ENCODE measurements at regions not wholly inside any gene's neighbourhood (a gene's known extent, or its start where the extent isn't known, plus 50 kb on each side); places are given as distances from the start of the nearest gene placed in this dataset.
"Not testable (repeated sequence)": the region's sequence is repeated elsewhere in the genome, so short reads cannot be mapped to it uniquely, and the experiment has no call there.

- Mint-ChIP-seq H3K4me1 (ENCODE audit: low read depth) (no peaks in the 10 kb centered on the region), H3K9me3 (peaks cover 2% of the 10 kb centered on the region), H3K4me3 (no peak overlapping the region), H3K27me3 (no peaks in the 10 kb centered on the region), H3K27ac (no peak overlapping the region), H3K36me3 (no peaks in the 10 kb centered on the region)
- ChIA-PET POLR2A (no interaction called here), CTCF (no interaction called here)
- intact Hi-C loops (cut with micrococcal nuclease), result no loop called here
- DNase-seq, result no peak
Observed at GRCh38 chr3:164380156-164380555, 698.1 kb downstream of the SI start.

DNA sequence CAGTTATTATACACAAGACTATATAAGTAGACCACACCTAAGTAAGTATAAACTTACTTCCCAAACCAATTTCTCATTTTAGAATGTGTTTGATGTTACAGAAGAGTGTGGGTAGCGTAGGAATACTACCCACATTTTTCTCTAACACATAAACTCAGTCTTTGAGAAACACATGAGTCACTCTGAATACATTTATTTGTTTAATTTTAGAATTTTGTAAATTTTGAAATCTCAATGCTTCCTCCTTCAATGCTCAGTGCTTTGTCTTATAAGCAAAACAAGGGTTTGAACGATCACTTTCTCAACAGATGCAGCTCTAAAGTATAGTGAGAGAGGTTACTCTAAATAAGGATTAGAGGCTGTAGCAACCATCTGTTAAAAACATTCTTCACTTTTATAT, 700.8 kb downstream of the SI start:
- no peak for DNase-seq
- Mint-ChIP-seq H3K27me3 (no peaks in the 10 kb centered on the region), H3K4me3 (no peak overlapping the region), H3K4me1 (ENCODE audit: low read depth) (no peaks in the 10 kb centered on the region), H3K27ac (no peak overlapping the region), H3K9me3 (no peaks in the 10 kb centered on the region), H3K36me3 (no peaks in the 10 kb centered on the region)
- intact Hi-C loops (cut with micrococcal nuclease), result no loop called here
- CTCF ChIA-PET, result no interaction called here
- POLR2A ChIA-PET, result no interaction called here

DNA sequence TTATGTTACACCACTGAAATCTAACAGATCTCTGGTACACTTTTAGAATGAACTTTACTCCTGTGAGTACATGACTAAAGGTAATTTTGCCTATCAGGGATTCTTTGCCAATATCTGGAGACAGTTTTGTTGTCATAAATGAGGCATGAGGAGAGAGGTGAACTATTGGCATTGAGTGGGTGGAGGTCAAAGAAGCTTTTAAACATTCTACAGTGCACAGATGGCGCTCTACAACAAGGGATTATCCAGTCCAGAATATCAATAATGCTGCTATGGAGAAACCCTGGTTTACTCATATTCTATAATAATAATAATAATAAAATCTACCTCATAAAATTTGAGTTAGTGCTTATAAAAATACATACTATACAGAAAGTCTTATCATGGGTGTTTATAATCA, 702.3 kb downstream of the SI start:
- no peaks in the 10 kb centered on the region for H3K27me3 Mint-ChIP-seq
- no peak overlapping the region for H3K4me3 Mint-ChIP-seq
- DNase-seq, result no peak
- ChIA-PET CTCF (no interaction called here), POLR2A (no interaction called here)
- no peaks in the 10 kb centered on the region for H3K36me3 Mint-ChIP-seq
- H3K9me3 Mint-ChIP-seq, result no peaks in the 10 kb centered on the region
- no peaks in the 10 kb centered on the region for H3K4me1 Mint-ChIP-seq (ENCODE audit: low read depth)
- intact Hi-C loops (cut with micrococcal nuclease), result no loop called here
- H3K27ac Mint-ChIP-seq, result no peak overlapping the region

DNA sequence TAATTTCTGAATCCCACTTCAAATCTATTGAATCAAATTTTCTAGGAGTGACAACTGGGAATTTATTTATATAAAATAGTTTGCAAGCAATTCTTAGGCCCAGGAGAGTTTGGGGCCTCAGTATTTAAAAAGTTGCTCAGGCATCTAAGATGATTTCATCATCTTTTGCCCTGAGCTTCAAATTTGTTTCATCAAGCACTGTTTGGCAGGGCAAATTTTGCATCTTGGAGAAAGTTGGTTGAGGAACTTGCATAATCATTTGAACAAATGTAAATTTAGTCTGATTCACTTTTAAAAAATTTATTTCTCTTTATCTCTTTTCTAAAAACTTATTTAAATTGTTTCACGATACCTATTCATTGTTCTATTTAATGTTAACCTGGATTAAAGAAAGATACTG, 702.8 kb downstream of the SI start:
- no peaks in the 10 kb centered on the region for H3K4me1 Mint-ChIP-seq (ENCODE audit: low read depth)
- H3K27me3 Mint-ChIP-seq, result no peaks in the 10 kb centered on the region
- no peak overlapping the region for H3K27ac Mint-ChIP-seq
- no peak for DNase-seq
- H3K9me3 Mint-ChIP-seq, result no peaks in the 10 kb centered on the region
- H3K4me3 Mint-ChIP-seq, result no peak overlapping the region
- ChIA-PET CTCF (no interaction called here), POLR2A (no interaction called here)
- intact Hi-C loops (cut with micrococcal nuclease), result no loop called here
- H3K36me3 Mint-ChIP-seq, result no peaks in the 10 kb centered on the region

DNA sequence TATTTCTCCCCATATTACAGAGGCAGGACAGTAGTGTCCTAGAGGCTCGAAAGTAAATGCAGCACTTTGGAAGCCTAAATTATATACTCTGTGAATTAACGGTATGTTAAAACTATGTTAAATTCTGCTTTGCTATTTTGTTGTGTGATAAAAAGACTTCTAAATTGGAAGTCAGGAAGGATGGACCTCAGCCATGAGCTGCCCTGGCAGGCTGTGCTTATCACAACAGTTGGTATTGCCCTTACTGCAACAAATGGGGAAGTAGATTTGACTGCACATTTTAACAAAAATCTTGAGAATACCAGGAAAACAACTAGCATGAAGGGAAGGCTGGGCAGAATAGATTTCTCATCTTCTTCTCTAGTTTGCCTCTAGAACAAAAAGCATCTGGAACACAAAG, 706.6 kb downstream of the SI start:
- intact Hi-C loops (cut with micrococcal nuclease), result no loop called here

DNA sequence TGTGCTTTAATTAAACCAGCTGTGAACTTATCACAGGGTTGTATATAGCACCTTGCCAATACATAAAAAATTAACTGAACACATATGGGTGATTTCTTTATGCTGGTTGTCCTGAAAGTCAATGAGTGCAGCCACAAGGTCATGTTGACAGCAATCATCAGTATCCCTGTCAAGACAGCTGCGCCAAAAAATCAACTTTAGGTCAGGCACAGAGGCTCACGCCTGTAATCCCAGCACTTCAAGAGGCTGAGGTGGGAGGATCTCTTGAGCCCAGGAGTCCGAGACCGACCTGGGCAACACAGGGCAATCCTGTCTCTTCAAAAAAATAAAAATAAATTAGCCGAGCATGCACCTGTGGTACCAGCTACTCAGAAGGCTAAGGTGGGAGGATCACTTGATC, 707.3 kb downstream of the SI start:
- Mint-ChIP-seq H3K9me3 (no peaks in the 10 kb centered on the region), H3K36me3 (no peaks in the 10 kb centered on the region), H3K4me1 (ENCODE audit: low read depth) (no peaks in the 10 kb centered on the region), H3K27ac (no peak overlapping the region), H3K4me3 (no peak overlapping the region), H3K27me3 (no peaks in the 10 kb centered on the region)
- intact Hi-C loops (cut with micrococcal nuclease), result no loop called here
- ChIA-PET CTCF (no interaction called here), POLR2A (no interaction called here)
- no peak for DNase-seq

More for the DNA sequence above, 706.6 kb downstream of the SI start:
- H3K27ac Mint-ChIP-seq, result no peak overlapping the region
- no peak for DNase-seq
- H3K4me3 Mint-ChIP-seq, result no peak overlapping the region
- H3K9me3 Mint-ChIP-seq, result no peaks in the 10 kb centered on the region
- no peaks in the 10 kb centered on the region for H3K4me1 Mint-ChIP-seq (ENCODE audit: low read depth)
- H3K36me3 Mint-ChIP-seq, result no peaks in the 10 kb centered on the region
- CTCF ChIA-PET, result no interaction called here
- POLR2A ChIA-PET, result no interaction called here
- no peaks in the 10 kb centered on the region for H3K27me3 Mint-ChIP-seq

GRCh38 chr3:164365242-164365641, 713.1 kb downstream of the SI start:
- Mint-ChIP-seq H3K4me1 (ENCODE audit: low read depth) (no peaks in the 10 kb centered on the region), H3K36me3 (no peaks in the 10 kb centered on the region), H3K4me3 (no peak overlapping the region), H3K9me3 (peaks cover 2% of the 10 kb centered on the region), H3K27ac (no peak overlapping the region), H3K27me3 (no peaks in the 10 kb centered on the region)
- no peak for DNase-seq
- ChIA-PET POLR2A (no interaction called here), CTCF (no interaction called here)
- intact Hi-C loops (cut with micrococcal nuclease), result no loop called here

GRCh38 chr3:164364111-164364510, 714.2 kb downstream of the SI start:
- CTCF ChIA-PET, result no interaction called here
- H3K27ac Mint-ChIP-seq, result no peak overlapping the region
- H3K9me3 Mint-ChIP-seq, result peaks cover 2% of the 10 kb centered on the region
- H3K27me3 Mint-ChIP-seq, result no peaks in the 10 kb centered on the region
- H3K36me3 Mint-ChIP-seq, result no peaks in the 10 kb centered on the region
- DNase-seq, result no peak
- no peak overlapping the region for H3K4me3 Mint-ChIP-seq
- H3K4me1 Mint-ChIP-seq (ENCODE audit: low read depth), result no peaks in the 10 kb centered on the region
- intact Hi-C loops (cut with micrococcal nuclease), result no loop called here
- POLR2A ChIA-PET, result no interaction called here

DNA sequence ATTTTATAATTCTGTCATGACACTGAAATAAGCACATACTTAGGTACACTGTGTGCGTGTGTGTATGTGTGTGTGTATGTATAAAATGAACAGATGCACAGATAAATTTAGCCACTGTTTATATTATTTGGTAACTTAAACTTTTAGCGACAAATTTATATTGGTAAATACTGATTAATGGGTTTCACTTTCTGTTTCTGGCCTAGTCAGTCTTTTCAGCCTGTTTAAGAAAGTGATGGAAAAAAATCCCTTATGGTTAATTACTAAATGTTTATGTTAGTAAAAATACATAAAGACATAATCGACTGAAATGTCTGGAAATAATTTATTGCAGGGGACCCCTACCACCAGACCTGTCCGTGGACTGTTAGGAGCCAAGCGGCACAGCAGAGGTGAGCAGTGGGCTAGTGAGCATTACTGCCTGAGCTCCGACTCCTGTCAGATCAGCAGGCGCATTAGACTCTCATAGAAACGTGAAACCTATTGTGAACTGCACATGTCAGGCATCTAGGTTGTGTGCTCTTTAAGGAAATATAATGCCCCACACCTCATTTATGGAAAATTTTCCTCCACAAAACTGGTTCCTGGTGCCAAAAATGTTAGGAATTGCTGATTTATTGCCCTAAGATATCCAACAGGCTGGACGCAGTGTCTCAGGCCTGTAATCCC, 717.4 kb downstream of the SI start:
- no peaks in the 10 kb centered on the region for H3K4me1 Mint-ChIP-seq (ENCODE audit: low read depth)
- no peaks in the 10 kb centered on the region for H3K36me3 Mint-ChIP-seq
- peaks cover 8% of the 10 kb centered on the region for H3K9me3 Mint-ChIP-seq
- intact Hi-C loops (cut with micrococcal nuclease), result no loop called here
- no peak for DNase-seq
- H3K27ac Mint-ChIP-seq, result no peak overlapping the region
- H3K27me3 Mint-ChIP-seq, result no peaks in the 10 kb centered on the region
- H3K4me3 Mint-ChIP-seq, result no peak overlapping the region
- CTCF ChIA-PET, result no interaction called here
- POLR2A ChIA-PET, result no interaction called here

- no peak for DNase-seq
- POLR2A ChIA-PET, result no interaction called here
- intact Hi-C loops (cut with micrococcal nuclease), result no loop called here
- Mint-ChIP-seq H3K9me3 (peaks cover 6% of the 10 kb centered on the region), H3K4me1 (ENCODE audit: low read depth) (no peaks in the 10 kb centered on the region), H3K4me3 (no peak overlapping the region), H3K36me3 (no peaks in the 10 kb centered on the region), H3K27me3 (no peaks in the 10 kb centered on the region), H3K27ac (no peak overlapping the region)
- CTCF ChIA-PET, result no interaction called here
Observed at GRCh38 chr3:164360078-164360578, 718.2 kb downstream of the SI start.

DNA sequence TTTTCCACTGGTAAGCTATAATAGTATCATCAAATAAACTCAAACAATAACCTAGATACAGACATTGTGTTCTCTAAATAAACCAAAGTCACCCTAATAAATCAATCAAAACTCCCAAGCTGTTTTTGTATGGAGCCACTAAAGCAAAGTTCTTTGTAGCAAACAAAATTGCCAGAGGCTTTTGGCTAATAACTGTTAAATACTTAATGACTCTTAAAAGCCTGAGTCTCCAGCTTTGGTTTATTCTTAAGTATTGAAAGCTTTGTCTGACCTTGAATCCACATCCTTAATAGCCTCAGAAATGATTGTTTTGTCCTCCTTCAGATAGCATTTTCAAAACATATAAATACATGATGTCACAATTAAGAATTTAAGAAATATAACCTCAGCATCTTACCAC, 725.3 kb downstream of the SI start:
- ChIA-PET CTCF (no interaction called here), POLR2A (no interaction called here)
- H3K36me3 Mint-ChIP-seq, result no peaks in the 10 kb centered on the region
- intact Hi-C loops (cut with micrococcal nuclease), result no loop called here
- H3K27me3 Mint-ChIP-seq, result no peaks in the 10 kb centered on the region
- H3K9me3 Mint-ChIP-seq, result peaks cover 3% of the 10 kb centered on the region
- DNase-seq, result no peak
- H3K27ac Mint-ChIP-seq, result no peak overlapping the region
- no peak overlapping the region for H3K4me3 Mint-ChIP-seq
- H3K4me1 Mint-ChIP-seq (ENCODE audit: low read depth), result no peaks in the 10 kb centered on the region

DNA sequence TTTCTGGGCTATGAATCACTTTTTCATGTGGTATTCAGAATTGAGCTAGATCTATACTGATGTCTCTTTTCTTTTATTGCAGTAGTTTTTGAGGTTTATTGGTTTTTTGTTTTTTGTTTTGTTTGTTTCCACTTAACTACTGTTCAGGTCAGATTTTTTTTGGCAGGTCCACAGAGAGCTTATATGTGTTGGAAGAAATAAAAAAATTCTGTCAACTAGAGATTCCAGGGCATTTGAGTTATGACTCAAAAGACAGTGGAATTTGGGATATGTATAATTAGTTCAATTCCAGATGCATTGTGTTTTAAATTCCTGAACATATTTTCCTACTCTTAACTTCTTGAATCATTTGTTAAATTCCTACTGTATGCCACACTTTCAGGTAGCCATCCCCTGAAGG, 727.2 kb downstream of the SI start:
- Mint-ChIP-seq H3K9me3 (peaks cover 3% of the 10 kb centered on the region), H3K4me1 (ENCODE audit: low read depth) (no peaks in the 10 kb centered on the region), H3K27ac (no peak overlapping the region), H3K4me3 (no peak overlapping the region), H3K27me3 (no peaks in the 10 kb centered on the region), H3K36me3 (no peaks in the 10 kb centered on the region)
- POLR2A ChIA-PET, result no interaction called here
- no peak for DNase-seq
- CTCF ChIA-PET, result no interaction called here
- intact Hi-C loops (cut with micrococcal nuclease), result no loop called here

- H3K27me3 Mint-ChIP-seq; CTCF ChIA-PET; H3K27ac Mint-ChIP-seq; POLR2A ChIA-PET; H3K4me1 Mint-ChIP-seq (ENCODE audit: low read depth); H3K4me3 Mint-ChIP-seq; DNase-seq; intact Hi-C loops (cut with micrococcal nuclease); H3K36me3 Mint-ChIP-seq: not testable (repeated sequence)
- H3K9me3 Mint-ChIP-seq, result peaks cover 23% of the 10 kb centered on the region
Observed at GRCh38 chr3:164342206-164342605, 736.1 kb downstream of the SI start.

- Mint-ChIP-seq H3K4me1 (ENCODE audit: low read depth) (no peaks in the 10 kb centered on the region), H3K9me3 (peaks cover 20% of the 10 kb centered on the region), H3K27ac (no peak overlapping the region), H3K27me3 (no peaks in the 10 kb centered on the region), H3K36me3 (no peaks in the 10 kb centered on the region), H3K4me3 (no peak overlapping the region)
- ChIA-PET CTCF (no interaction called here), POLR2A (no interaction called here)
- intact Hi-C loops (cut with micrococcal nuclease), result no loop called here
- no peak for DNase-seq
Observed at GRCh38 chr3:164341086-164341485, 737.2 kb downstream of the SI start.
